ENCODE measurements at regions not wholly inside any gene's neighbourhood (a gene's known extent, or its start where the extent isn't known, plus 50 kb on each side); places are given as distances from the start of the nearest gene placed in this dataset.

GRCh38 chr5:2018390-2018724, 135.6 kb upstream of the IRX4 start:
- DNase-seq (ENCODE audit: low read depth): no peak
- no peak for TF ChIP-seq CTCF (conservative IDR thresholded peaks at IDR 0.05; ENCODE audit: low read length)
- no peak overlapping the region for H3K4me3 ChIP-seq (ENCODE audit: low read length)

GRCh38 chr5:2017540-2018389, 135.0 kb upstream of the IRX4 start:
- DNase-seq (ENCODE audit: low read depth): no peak
- TF ChIP-seq CTCF (conservative IDR thresholded peaks at IDR 0.05; ENCODE audit: low read length): peak; percentile 48
- H3K4me3 ChIP-seq (ENCODE audit: low read length): no peak overlapping the region

- no peak for DNase-seq (ENCODE audit: low read depth)
- no peak for TF ChIP-seq CTCF (conservative IDR thresholded peaks at IDR 0.05; ENCODE audit: low read length)
- H3K4me3 ChIP-seq (ENCODE audit: low read length): no peak overlapping the region
Measured at GRCh38 chr5:2015961-2016360, 133.2 kb upstream of the IRX4 start.

GRCh38 chr5:2015124-2015848, 132.6 kb upstream of the IRX4 start:
- TF ChIP-seq CTCF (conservative IDR thresholded peaks at IDR 0.05; ENCODE audit: low read length): no peak
- no peak overlapping the region for H3K4me3 ChIP-seq (ENCODE audit: low read length)
- no peak for DNase-seq (ENCODE audit: low read depth)

GRCh38 chr5:2014058-2014610, 131.4 kb upstream of the IRX4 start:
- no peak overlapping the region for H3K4me3 ChIP-seq (ENCODE audit: low read length)
- no peak for DNase-seq (ENCODE audit: low read depth)
- TF ChIP-seq CTCF (conservative IDR thresholded peaks at IDR 0.05; ENCODE audit: low read length): no peak

- no peak overlapping the region for H3K4me3 ChIP-seq (ENCODE audit: low read length)
- no peak for TF ChIP-seq CTCF (conservative IDR thresholded peaks at IDR 0.05; ENCODE audit: low read length)
- DNase-seq (ENCODE audit: low read depth): no peak
Measured at GRCh38 chr5:2013301-2014057, 130.8 kb upstream of the IRX4 start.

Data from AG10803 (cell line).